Hepatocyte (in vitro differentiated cells): ENCODE measurements at regions not wholly inside any gene's neighbourhood (a gene's known extent, or its start where the extent isn't known, plus 50 kb on each side); places are given as distances from the start of the nearest gene placed in this dataset.

ENCODE experiments used
- DNase-seq: peaks from one replicate; pipeline ENCODE4 v3.0.0-alpha.2; 2016; ENCODE audit warnings: low spot score
- H2AFZ ChIP-seq: fragments of 200-600 bp; sonication (generic); 2 replicates; pipeline ENCODE4 v1.6.0; 2016; ENCODE audit warnings: antibody characterized with exemption, mild to moderate bottlenecking
- H3K27ac ChIP-seq: fragments of 200-600 bp; sonication (generic); 2 replicates; pipeline ENCODE4 v1.5.1; 2016; ENCODE audit warnings: mild to moderate bottlenecking
- H3K27me3 ChIP-seq: fragments of 200-600 bp; sonication (generic); 2 replicates; pipeline ENCODE4 v1.6.1; 2016
- H3K36me3 ChIP-seq: fragments of 200-600 bp; sonication (generic); replicated peaks from 2 replicates; pipeline ENCODE4 v1.5.1; 2016; ENCODE audit warnings: low read depth; ENCODE audit not compliant: insufficient read depth
- H3K4me1 ChIP-seq: fragments of 200-600 bp; sonication (generic); 2 replicates; pipeline ENCODE4 v1.5.1; 2016; ENCODE audit warnings: mild to moderate bottlenecking, moderate library complexity; ENCODE audit not compliant: insufficient read depth
- H3K4me2 ChIP-seq: fragments of 200-600 bp; sonication (generic); 2 replicates; pipeline ENCODE4 v1.6.0; 2016
- H3K4me3 ChIP-seq: fragments of 200-600 bp; sonication (generic); 2 replicates; pipeline ENCODE4 v1.5.1; 2016; ENCODE audit warnings: mild to moderate bottlenecking
- H3K79me2 ChIP-seq: fragments of 200-600 bp; sonication (generic); 2 replicates; pipeline ENCODE4 v1.6.0; 2017; ENCODE audit warnings: mild to moderate bottlenecking
- H3K9me2 ChIP-seq: fragments of 200-600 bp; sonication (generic); replicated peaks from 2 replicates; pipeline ENCODE4 v1.6.0; 2017; ENCODE audit warnings: mild to moderate bottlenecking; ENCODE audit not compliant: insufficient read depth
- H3K9me3 ChIP-seq: fragments of 200-600 bp; sonication (generic); 2 replicates; pipeline ENCODE4 v1.5.1; 2016; ENCODE audit warnings: low read depth, mild to moderate bottlenecking
- H4K20me1 ChIP-seq: fragments of 200-600 bp; sonication (generic); 2 replicates; pipeline ENCODE4 v1.6.0; 2016; ENCODE audit warnings: mild to moderate bottlenecking; ENCODE audit not compliant: insufficient read depth, poor library complexity, severe bottlenecking
- EZH2 ChIP-seq: fragments of 200-600 bp; sonication (generic); IDR thresholded peaks from 2 replicates; pipeline ENCODE4 v1.6.1; 2016; ENCODE audit warnings: antibody characterized with exemption, mild to moderate bottlenecking, borderline replicate concordance
- EZH2phosphoT487 ChIP-seq: fragments of 200-600 bp; sonication (generic); IDR thresholded peaks from one replicate; pipeline ENCODE4 v1.6.1; 2018; ENCODE audit warnings: antibody characterized with exemption, mild to moderate bottlenecking, low read depth, moderate library complexity; ENCODE audit not compliant: unreplicated experiment, severe bottlenecking
- WGBS: methylation state at CpG from one replicate; pipeline ENCODE4 v1.1.6; 2016; ENCODE audit warnings: low lambda C conversion rate; ENCODE audit errors: missing lambda C conversion rate; 5-methylcytosine and 5-hydroxymethylcytosine counted together
- TF ChIP-seq, protein P1 (sequence below): fragments of 200-600 bp; sonication (generic); IDR thresholded peaks from 2 replicates; pipeline ENCODE4 v1.5.1; 2016; ENCODE audit warnings: antibody characterized with exemption, mild to moderate bottlenecking; ENCODE audit not compliant: poor library complexity

DNA sequence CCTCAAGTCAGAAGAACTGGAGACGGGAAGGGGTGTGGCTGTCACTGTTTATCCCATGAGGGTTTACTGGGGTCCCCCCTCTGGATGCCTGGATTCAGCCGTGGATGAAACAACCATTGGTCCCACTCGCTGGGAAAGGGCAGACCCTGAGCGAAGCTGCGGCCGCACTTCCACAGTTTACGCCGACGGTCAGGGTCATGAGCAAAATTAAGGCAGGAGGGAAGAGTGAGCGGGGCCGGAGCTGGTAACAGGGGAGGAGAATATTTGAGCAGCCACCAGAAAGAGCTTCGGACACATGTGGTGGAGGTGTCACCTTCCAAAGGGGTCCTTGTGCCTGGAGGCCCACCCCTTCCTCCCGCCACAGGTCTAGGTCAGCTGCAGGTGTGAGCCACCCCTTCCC, 344.9 kb downstream of the BRD1 start:
- H3K9me2 ChIP-seq, result no peaks in the 10 kb centered on the region
- no peaks in the 10 kb centered on the region for H3K36me3 ChIP-seq
- no peak for DNase-seq
- no peaks in the 10 kb centered on the region for H3K79me2 ChIP-seq
- TF ChIP-seq, protein P1, sequence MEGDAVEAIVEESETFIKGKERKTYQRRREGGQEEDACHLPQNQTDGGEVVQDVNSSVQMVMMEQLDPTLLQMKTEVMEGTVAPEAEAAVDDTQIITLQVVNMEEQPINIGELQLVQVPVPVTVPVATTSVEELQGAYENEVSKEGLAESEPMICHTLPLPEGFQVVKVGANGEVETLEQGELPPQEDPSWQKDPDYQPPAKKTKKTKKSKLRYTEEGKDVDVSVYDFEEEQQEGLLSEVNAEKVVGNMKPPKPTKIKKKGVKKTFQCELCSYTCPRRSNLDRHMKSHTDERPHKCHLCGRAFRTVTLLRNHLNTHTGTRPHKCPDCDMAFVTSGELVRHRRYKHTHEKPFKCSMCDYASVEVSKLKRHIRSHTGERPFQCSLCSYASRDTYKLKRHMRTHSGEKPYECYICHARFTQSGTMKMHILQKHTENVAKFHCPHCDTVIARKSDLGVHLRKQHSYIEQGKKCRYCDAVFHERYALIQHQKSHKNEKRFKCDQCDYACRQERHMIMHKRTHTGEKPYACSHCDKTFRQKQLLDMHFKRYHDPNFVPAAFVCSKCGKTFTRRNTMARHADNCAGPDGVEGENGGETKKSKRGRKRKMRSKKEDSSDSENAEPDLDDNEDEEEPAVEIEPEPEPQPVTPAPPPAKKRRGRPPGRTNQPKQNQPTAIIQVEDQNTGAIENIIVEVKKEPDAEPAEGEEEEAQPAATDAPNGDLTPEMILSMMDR, result no peak
- no peak for TF ChIP-seq EZH2phosphoT487
- no peak for TF ChIP-seq EZH2
- H3K4me1 ChIP-seq, result peaks cover 4% of the 10 kb centered on the region
- no peak overlapping the region for H3K27ac ChIP-seq
- H3K4me3 ChIP-seq, result no peak overlapping the region
- 90% methylated on average over 13 of the region's 13 CpGs for WGBS
- no peaks in the 10 kb centered on the region for H3K9me3 ChIP-seq
- peaks cover 28% of the 10 kb centered on the region for H3K27me3 ChIP-seq
- no peak overlapping the region for H3K4me2 ChIP-seq
- H2AFZ ChIP-seq, result no peak overlapping the region
- no peaks in the 10 kb centered on the region for H4K20me1 ChIP-seq

DNA sequence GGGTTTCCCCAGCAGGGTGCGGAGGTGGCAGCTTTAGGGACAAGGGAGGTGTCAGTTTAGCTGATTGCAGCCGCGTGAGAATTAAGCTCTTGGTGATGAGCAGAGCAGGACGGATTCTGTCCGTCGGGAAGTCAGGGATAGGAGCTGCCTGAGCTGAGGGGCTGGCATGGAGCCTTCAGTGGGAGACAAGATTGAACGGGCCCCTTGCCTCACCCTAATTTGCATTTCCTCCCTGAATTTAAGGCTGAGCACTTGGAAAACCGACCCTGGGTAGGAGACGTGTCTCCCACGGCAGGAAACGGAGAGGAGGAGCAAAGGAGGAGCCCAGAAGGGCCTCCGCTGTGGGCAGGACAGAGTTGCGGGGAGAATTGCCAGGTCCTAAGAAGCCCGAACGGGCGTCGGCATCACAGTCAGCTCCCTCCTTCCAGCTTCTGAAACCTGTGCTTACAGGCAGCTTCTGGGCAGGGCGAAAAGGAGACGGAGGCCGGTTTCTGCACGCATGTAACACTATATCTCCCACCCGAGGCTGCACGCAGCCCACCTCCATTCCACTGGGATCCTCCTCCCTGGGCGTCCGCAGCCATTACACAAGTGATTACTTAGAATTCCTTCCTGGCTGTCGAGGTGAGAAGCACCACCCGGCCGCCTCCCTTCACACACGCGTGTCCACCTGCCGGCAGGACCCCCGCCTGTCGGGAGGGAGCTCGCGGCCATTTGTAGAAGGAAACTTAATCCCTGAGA, 345.8 kb downstream of the BRD1 start:
- 17% methylated on average over 35 of the region's 35 CpGs for WGBS
- Histone ChIP-seq H3K27me3 (peaks cover 28% of the 10 kb centered on the region), H3K9me2 (no peaks in the 10 kb centered on the region), H3K27ac (no peak overlapping the region), H2AFZ (peak overlapping the region; percentile 52), H4K20me1 (no peaks in the 10 kb centered on the region), H3K79me2 (no peaks in the 10 kb centered on the region), H3K9me3 (no peaks in the 10 kb centered on the region), H3K36me3 (no peaks in the 10 kb centered on the region), H3K4me1 (peaks cover 4% of the 10 kb centered on the region), H3K4me3 (peak overlapping the region; percentile 14), H3K4me2 (peak overlapping the region; percentile 84)
- peak; percentile 49 for DNase-seq
- TF ChIP-seq EZH2phosphoT487 (no peak), EZH2 (no peak)
- TF ChIP-seq, protein P1, result no peak

DNA sequence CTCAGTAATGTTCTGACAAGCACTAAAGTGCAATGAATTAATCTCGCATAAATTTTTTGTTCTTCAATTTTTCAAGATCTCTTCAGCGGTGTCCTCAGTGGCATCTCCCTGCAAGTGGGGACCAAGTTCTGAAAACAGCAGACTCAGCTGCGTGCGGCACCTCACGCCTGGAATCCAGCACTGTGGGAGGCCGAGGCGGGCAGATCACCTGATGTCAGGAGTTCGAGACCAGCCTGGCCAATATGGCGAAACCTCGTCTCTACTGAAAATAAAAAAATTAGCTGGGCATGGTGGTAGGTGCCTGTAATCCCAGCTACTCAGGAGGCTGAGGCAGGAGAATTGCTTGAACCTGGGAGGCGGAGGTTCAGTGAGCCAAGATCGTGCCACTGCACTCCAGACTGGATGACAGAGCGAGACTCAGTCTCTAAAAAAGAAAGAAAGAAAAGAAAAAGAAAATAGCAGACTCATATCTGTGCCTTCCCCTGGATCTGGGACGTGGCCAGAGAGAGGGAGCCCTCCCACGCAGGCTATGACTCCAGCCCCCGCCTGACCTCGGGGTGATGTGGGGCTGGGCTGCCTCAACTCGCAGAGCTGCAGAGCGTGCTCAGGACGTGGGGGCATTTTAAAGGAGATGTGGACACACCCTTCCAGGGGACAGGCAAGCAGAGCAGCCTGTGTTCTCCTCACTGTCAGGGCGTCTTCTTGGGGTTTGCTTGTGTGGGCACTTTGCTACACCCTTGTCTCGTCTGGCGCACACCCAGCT, 346.6 kb downstream of the BRD1 start:
- no peaks in the 10 kb centered on the region for H3K36me3 ChIP-seq
- no peak for DNase-seq
- no peak overlapping the region for H3K4me3 ChIP-seq
- H3K27me3 ChIP-seq, result peaks cover 28% of the 10 kb centered on the region
- H3K27ac ChIP-seq, result no peak overlapping the region
- no peaks in the 10 kb centered on the region for H4K20me1 ChIP-seq
- peaks cover 4% of the 10 kb centered on the region for H3K4me1 ChIP-seq
- peak overlapping the region; percentile 52 for H2AFZ ChIP-seq
- WGBS, result 69% methylated on average over 23 of the region's 23 CpGs
- H3K79me2 ChIP-seq, result no peaks in the 10 kb centered on the region
- peak overlapping the region; percentile 84 for H3K4me2 ChIP-seq
- TF ChIP-seq EZH2phosphoT487 (no peak), EZH2 (no peak)
- TF ChIP-seq, protein P1, result no peak
- H3K9me3 ChIP-seq, result no peaks in the 10 kb centered on the region
- no peaks in the 10 kb centered on the region for H3K9me2 ChIP-seq
